ENCODE measurements at regions not wholly inside any gene's neighbourhood (a gene's known extent, or its start where the extent isn't known, plus 50 kb on each side); places are given as distances from the start of the nearest gene placed in this dataset.
"Not testable (repeated sequence)": the region's sequence is repeated elsewhere in the genome, so short reads cannot be mapped to it uniquely, and the experiment has no call there.

DNA sequence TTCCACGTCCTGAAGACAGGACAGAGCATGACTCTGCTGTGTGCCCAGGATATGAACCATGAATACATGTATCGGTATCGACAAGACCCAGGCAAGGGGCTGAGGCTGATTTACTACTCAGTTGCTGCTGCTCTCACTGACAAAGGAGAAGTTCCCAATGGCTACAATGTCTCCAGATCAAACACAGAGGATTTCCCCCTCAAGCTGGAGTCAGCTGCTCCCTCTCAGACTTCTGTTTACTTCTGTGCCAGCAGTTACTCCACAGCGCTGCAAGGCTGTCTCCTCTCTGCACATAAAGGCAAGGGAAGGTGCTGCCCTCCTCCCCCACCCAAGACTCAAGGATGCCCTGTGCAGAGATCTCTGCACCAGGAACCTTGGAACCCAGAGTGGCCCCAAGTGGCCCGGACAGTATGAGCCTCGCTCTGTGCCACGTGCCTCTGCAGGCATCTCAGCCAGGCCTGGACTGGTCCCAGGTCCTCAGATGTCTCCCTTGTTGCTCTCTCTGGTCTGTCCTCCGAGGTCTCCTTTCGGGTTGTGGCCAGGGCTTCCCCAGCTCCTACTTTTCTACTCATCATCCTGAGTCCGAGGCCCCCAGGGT lies 230.3 kb upstream of the PRSS58 start:
- Histone ChIP-seq H3K27me3 (no peaks in the 10 kb centered on the region), H3K9me3 (no peaks in the 10 kb centered on the region), H3K36me3 (no peaks in the 10 kb centered on the region), H3K4me1 (no peaks in the 10 kb centered on the region), H3K4me3 (no peak overlapping the region), H3K27ac (no peak overlapping the region)
- no peak for TF ChIP-seq POLR2A (IDR thresholded peaks at IDR 0.05)
- TF ChIP-seq, protein P1, sequence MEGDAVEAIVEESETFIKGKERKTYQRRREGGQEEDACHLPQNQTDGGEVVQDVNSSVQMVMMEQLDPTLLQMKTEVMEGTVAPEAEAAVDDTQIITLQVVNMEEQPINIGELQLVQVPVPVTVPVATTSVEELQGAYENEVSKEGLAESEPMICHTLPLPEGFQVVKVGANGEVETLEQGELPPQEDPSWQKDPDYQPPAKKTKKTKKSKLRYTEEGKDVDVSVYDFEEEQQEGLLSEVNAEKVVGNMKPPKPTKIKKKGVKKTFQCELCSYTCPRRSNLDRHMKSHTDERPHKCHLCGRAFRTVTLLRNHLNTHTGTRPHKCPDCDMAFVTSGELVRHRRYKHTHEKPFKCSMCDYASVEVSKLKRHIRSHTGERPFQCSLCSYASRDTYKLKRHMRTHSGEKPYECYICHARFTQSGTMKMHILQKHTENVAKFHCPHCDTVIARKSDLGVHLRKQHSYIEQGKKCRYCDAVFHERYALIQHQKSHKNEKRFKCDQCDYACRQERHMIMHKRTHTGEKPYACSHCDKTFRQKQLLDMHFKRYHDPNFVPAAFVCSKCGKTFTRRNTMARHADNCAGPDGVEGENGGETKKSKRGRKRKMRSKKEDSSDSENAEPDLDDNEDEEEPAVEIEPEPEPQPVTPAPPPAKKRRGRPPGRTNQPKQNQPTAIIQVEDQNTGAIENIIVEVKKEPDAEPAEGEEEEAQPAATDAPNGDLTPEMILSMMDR (IDR thresholded peaks at IDR 0.05), result no peak
- TF ChIP-seq POLR2AphosphoS5 (IDR thresholded peaks at IDR 0.05), result no peak
- intact Hi-C loops (cut with DNase I; ENCODE audit: low total_unique reads), result no loop called here
- DNase-seq (ENCODE audit: low spot score in 2 of 2), result no peak

DNA sequence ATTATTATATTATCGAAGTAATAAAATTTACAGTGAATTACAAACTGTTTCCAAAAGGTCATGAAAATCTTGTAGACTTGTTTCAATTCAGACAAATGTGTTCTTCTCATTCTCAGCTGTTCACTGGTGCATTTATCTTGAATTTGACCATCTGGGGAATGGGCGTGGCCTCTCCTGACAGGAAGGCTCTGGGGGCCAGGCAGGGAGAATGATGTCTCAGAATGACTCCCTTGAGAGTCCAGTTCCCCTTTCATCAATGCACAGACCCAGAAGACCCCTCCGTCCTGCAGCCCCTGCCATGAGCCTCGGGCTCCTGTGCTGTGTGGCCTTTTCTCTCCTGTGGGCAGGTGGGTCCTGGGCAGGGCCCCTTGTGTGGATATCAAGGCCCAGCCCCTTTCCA lies 229.7 kb upstream of the PRSS58 start:
- H3K4me3 ChIP-seq; H3K27me3 ChIP-seq; intact Hi-C loops (cut with DNase I; ENCODE audit: low total_unique reads); DNase-seq (ENCODE audit: low spot score in 2 of 2); H3K4me1 ChIP-seq; H3K36me3 ChIP-seq; H3K9me3 ChIP-seq; H3K27ac ChIP-seq: not testable (repeated sequence)

DNA sequence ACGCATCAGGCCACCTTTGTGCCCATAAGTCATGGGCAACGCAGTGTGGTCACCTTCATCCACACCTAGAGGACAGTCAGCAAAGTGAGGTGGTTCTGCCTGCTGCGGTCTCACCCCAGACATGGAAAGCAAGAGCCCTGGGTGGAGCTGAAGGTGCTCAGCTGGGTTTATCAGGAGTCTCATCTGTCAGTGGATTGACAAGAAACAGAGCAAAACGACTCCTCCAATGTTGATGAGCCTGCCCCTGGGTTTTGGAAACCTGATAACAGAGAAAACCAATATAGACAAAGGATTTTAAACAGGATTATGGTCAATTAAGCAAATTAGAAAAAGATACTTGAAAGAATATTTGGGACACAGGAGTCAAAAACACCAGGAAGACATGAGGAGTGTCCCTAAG lies 229.3 kb upstream of the PRSS58 start:
- H3K27me3 ChIP-seq, result no peaks in the 10 kb centered on the region
- no peak overlapping the region for H3K27ac ChIP-seq
- H3K9me3 ChIP-seq, result no peaks in the 10 kb centered on the region
- TF ChIP-seq, protein P1 (IDR thresholded peaks at IDR 0.05), result no peak
- TF ChIP-seq POLR2A (IDR thresholded peaks at IDR 0.05), result no peak
- TF ChIP-seq POLR2AphosphoS5 (IDR thresholded peaks at IDR 0.05), result no peak
- no peak for DNase-seq (ENCODE audit: low spot score in 2 of 2)
- intact Hi-C loops (cut with DNase I; ENCODE audit: low total_unique reads), result no loop called here
- H3K4me1 ChIP-seq, result no peaks in the 10 kb centered on the region
- H3K36me3 ChIP-seq, result no peaks in the 10 kb centered on the region
- H3K4me3 ChIP-seq, result no peak overlapping the region

DNA sequence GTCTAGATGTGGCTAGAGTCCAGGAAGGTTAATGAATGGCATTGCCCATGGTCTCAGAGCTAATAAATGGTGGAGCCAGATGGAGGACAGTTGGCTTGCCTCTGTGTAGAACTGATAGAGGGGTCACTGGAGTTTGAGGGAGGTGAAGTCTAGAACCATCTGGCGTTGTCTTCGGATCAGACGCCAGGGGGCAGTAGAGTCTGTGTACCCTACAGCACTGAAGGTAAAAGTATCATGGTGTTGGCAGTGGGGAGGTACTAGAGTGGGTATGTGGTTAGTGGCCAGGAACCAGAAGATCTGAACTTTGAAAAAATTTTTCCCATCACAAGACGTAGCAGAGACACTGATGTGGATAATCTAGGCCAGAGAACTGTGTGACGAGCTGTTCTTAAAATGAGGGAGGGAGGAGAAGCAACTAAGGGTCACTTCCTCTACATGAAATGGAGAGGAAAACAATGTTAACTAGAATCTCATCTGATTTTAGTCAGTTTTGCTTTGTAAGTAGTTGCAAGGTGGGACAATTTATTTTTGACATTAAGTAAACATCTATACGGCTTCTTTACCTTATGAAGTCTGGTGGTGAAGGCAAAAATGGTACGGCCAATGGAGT lies 227.9 kb upstream of the PRSS58 start:
- TF ChIP-seq, protein P1 (IDR thresholded peaks at IDR 0.05), result no peak
- no peak for TF ChIP-seq POLR2AphosphoS5 (IDR thresholded peaks at IDR 0.05)
- TF ChIP-seq POLR2A (IDR thresholded peaks at IDR 0.05), result no peak
- Histone ChIP-seq H3K4me1 (no peaks in the 10 kb centered on the region), H3K4me3 (no peak overlapping the region), H3K27ac (no peak overlapping the region), H3K9me3 (no peaks in the 10 kb centered on the region), H3K36me3 (no peaks in the 10 kb centered on the region), H3K27me3 (no peaks in the 10 kb centered on the region)
- no peak for DNase-seq (ENCODE audit: low spot score in 2 of 2)
- intact Hi-C loops (cut with DNase I; ENCODE audit: low total_unique reads), result no loop called here

DNA sequence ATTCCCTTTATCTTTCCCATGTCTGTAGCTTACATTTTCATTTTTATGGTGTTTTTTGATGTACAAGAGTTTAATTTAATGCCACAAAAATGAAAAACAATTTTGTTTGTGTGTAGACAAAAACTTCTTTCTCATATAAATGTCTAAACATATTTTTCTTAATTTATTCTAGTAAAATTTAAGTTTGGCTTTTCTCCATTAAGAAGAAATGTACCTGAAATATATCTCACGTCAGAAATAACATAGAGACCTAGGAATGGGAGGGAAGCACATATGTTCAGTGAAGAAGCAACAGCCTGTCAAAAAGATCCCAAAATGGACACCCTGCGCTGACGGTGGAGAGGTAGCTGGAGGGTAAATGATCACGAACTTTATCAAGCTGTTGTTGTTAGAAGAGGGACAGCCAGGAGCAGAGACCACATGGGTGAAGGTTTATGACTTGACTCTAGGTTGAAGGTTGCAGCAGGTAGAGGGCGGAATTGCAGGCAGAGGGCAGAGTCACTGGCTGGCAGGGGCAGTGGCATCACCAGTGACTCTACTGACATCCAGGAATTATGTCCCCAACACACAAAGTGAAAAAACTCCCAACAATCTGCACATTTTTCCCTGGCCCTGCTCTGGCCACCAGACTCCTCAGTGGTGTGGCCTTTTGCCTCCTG lies 225.9 kb upstream of the PRSS58 start:
- no peaks in the 10 kb centered on the region for H3K27me3 ChIP-seq
- no peak for DNase-seq (ENCODE audit: low spot score in 2 of 2)
- intact Hi-C loops (cut with DNase I; ENCODE audit: low total_unique reads), result no loop called here
- no peaks in the 10 kb centered on the region for H3K9me3 ChIP-seq
- no peak overlapping the region for H3K4me3 ChIP-seq
- H3K27ac ChIP-seq, result no peak overlapping the region
- no peaks in the 10 kb centered on the region for H3K4me1 ChIP-seq
- TF ChIP-seq POLR2A (IDR thresholded peaks at IDR 0.05), result no peak
- TF ChIP-seq POLR2AphosphoS5 (IDR thresholded peaks at IDR 0.05), result no peak
- TF ChIP-seq, protein P1 (IDR thresholded peaks at IDR 0.05), result no peak
- no peaks in the 10 kb centered on the region for H3K36me3 ChIP-seq

All from breast epithelium (tissue), 4 donors.